T47D (cell line): ENCODE measurements at regions not wholly inside any gene's neighbourhood (a gene's known extent, or its start where the extent isn't known, plus 50 kb on each side); places are given as distances from the start of the nearest gene placed in this dataset.
"Not testable (repeated sequence)": the region's sequence is repeated elsewhere in the genome, so short reads cannot be mapped to it uniquely, and the experiment has no call there.

Source experiments
- DNase-seq, 2 experiments: peaks; one replicate each; pipeline versions ENCODE4 v3.0.0 to v3.0.0-alpha.2; 2011 to 2012; ENCODE audit warnings: low read depth in 1 of 2, low spot score in 1 of 2
- JUND ChIP-seq: IDR thresholded peaks from 2 replicates; pipeline ENCODE4 v1.6.1; 2012; ENCODE audit warnings: low read depth
- in situ Hi-C: cut with HindIII; loops from 2 replicates; pipeline ENCODE4 v1.10.0; 2016; ENCODE audit warnings: low sequenced_read_pairs, low pct_unique_long_range_greater_than_20kb

- no peak for DNase-seq
- no peak for TF ChIP-seq JUND
- in situ Hi-C loops, result no loop called here
Observed at GRCh38 chr4:15327311-15328298, 100.2 kb upstream of the C1QTNF7 start.

GRCh38 chr4:15331930-15332329 is 95.9 kb upstream of the C1QTNF7 start:
- in situ Hi-C loops, result no loop called here
- no peak for DNase-seq
- TF ChIP-seq JUND, result no peak

- in situ Hi-C loops, result no loop called here
- no peak for TF ChIP-seq JUND
- DNase-seq, result no peak
Observed at GRCh38 chr4:15332377-15332776, 95.5 kb upstream of the C1QTNF7 start.

- in situ Hi-C loops, result no loop called here
- no peak for DNase-seq
- TF ChIP-seq JUND, result no peak
Observed at GRCh38 chr4:15333692-15334633, 93.9 kb upstream of the C1QTNF7 start.

- DNase-seq, result no peak
- in situ Hi-C loops, result no loop called here
- no peak for TF ChIP-seq JUND
Observed at GRCh38 chr4:15336410-15337167, 91.2 kb upstream of the C1QTNF7 start.

- in situ Hi-C loops, DNase-seq: not testable (repeated sequence)
Observed at GRCh38 chr4:15337168-15337657, 90.6 kb upstream of the C1QTNF7 start.

GRCh38 chr4:15339737-15340136 is 88.1 kb upstream of the C1QTNF7 start:
- no peak for TF ChIP-seq JUND
- in situ Hi-C loops, result no loop called here
- DNase-seq, result no peak

- in situ Hi-C loops, result no loop called here
- no peak for TF ChIP-seq JUND
- DNase-seq, result no peak
Observed at GRCh38 chr4:15340332-15340731, 87.5 kb upstream of the C1QTNF7 start.

GRCh38 chr4:15340902-15341732 is 86.7 kb upstream of the C1QTNF7 start:
- DNase-seq, result no peak
- no peak for TF ChIP-seq JUND
- in situ Hi-C loops, result no loop called here

- in situ Hi-C loops, result no loop called here
- no peak for DNase-seq
- no peak for TF ChIP-seq JUND
Observed at GRCh38 chr4:15341733-15342300, 86.0 kb upstream of the C1QTNF7 start.

GRCh38 chr4:15343000-15343399 is 84.8 kb upstream of the C1QTNF7 start:
- no peak for TF ChIP-seq JUND
- in situ Hi-C loops, result no loop called here
- DNase-seq, result no peak
